Lung (tissue), 11 donors: ENCODE measurements at regions not wholly inside any gene's neighbourhood (a gene's known extent, or its start where the extent isn't known, plus 50 kb on each side); places are given as distances from the start of the nearest gene placed in this dataset.

Experiments
- ATAC-seq: fragments of 200-7000 bp; cut with Tn5 transposase; one replicate; pipeline ENCODE4 v1.9.1; 2020; ENCODE audit warnings: moderate number of reproducible peaks; ENCODE audit not compliant: insufficient read depth, low FRiP score
- DNase-seq, 3 donors: peaks; one replicate each; pipeline ENCODE4 v3.0.0-alpha.2; 2013 to 2017
- H3K27ac ChIP-seq, 2 donors: one replicate each; pipeline ENCODE4 v1.5.1; 2013; ENCODE audit warnings: mild to moderate bottlenecking in 2 of 2, moderate library complexity in 2 of 2, control low read depth in 1 of 2, inconsistent platforms in 1 of 2, low read depth in 1 of 2, low read length in 1 of 2
- H3K27me3 ChIP-seq, 3 donors: one replicate each; pipeline ENCODE4 v1.5.1; 2013; ENCODE audit warnings: low read length in 2 of 3; ENCODE audit not compliant: control insufficient read depth in 3 of 3, insufficient read depth in 3 of 3
- H3K36me3 ChIP-seq, 4 donors: one replicate each; pipeline ENCODE4 v1.5.1; 2013; ENCODE audit warnings: low read length in 4 of 4, mild to moderate bottlenecking in 1 of 4, moderate library complexity in 1 of 4; ENCODE audit not compliant: control insufficient read depth in 4 of 4, insufficient read depth in 4 of 4
- H3K4me1 ChIP-seq, 5 donors: one replicate each; pipeline ENCODE4 v1.5.1; 2013; ENCODE audit warnings: low read length in 5 of 5, mild to moderate bottlenecking in 2 of 5, moderate library complexity in 1 of 5; ENCODE audit not compliant: control insufficient read depth in 5 of 5, insufficient read depth in 5 of 5
- H3K4me3 ChIP-seq: one replicate; pipeline ENCODE4 v1.5.1; 2013; ENCODE audit warnings: mild to moderate bottlenecking, control low read depth, moderate library complexity
- H3K9ac ChIP-seq, 2 donors: one replicate each; pipeline ENCODE4 v1.5.1; 2013; ENCODE audit warnings: low read length in 2 of 2, control low read depth in 1 of 2; ENCODE audit not compliant: insufficient read depth in 1 of 2
- H3K9me3 ChIP-seq, 4 donors: one replicate each; pipeline ENCODE4 v1.5.1; 2013; ENCODE audit warnings: low read length in 3 of 4, mild to moderate bottlenecking in 1 of 4, moderate library complexity in 1 of 4; ENCODE audit not compliant: control insufficient read depth in 4 of 4, insufficient read depth in 3 of 4
- WGBS, 2 donors: extraction: QIAGEN DNeasy Blood & Tissue Kit; methylation state at CpG; one replicate each; pipeline ENCODE4 v1.1.7; 2013; 5-methylcytosine and 5-hydroxymethylcytosine counted together
- TF ChIP-seq, protein P1 (sequence below): IDR thresholded peaks from 2 replicates; pipeline ENCODE4 v1.5.1; 2012; ENCODE audit warnings: mild to moderate bottlenecking; ENCODE audit errors: control extremely low read depth, extremely low read depth
- donor health status: control.
- donor health status: control.
- donor health status: Bipolar disorder and iron deficiency.
- donor health status: healthy.
- donor health status: DM: yes; HTN: yes; CAD: no.

DNA sequence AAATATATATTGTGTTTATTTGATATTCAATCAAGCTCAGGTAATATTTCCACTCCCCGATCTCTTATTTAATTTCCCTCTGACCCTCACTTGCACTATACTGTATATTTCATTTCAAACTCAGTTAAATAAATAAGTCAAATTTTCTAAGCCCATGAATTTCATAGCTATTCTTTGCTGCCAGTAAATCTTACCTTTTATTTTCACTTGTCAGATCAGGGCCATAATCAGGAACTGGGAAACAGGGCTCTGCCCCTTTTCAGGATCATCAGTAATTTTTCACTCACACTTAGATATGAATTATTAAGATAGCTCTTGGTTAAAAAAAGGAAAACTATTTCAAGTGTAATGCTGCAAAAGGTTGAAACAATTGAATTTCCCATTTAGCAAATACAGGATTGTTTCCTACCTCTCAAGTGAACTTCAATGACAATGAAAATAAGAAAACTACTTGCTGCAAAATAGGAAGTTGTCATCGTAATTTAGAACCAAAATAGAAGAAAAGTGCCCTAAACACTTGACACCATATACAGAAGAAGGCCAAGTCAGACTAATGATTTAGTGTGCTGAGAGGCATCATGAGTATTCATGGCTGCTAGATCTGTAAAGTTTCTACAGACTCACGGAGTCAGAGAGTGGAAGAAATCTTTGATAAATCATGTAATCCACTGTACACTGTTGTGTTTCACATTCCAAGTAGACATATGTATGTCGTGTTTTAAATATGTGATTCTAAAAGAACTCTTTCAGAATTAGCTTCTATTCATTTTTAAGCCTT, 316.8 kb upstream of the CNTN5 start:
- ATAC-seq = no peak
- Histone ChIP-seq H3K4me1 (no peaks in the 10 kb centered on the region), H3K4me3 (no peak overlapping the region), H3K27ac (no peak overlapping the region), H3K27me3 (no peaks in the 10 kb centered on the region), H3K9ac (no peak overlapping the region), H3K36me3 (no peaks in the 10 kb centered on the region), H3K9me3 (no peaks in the 10 kb centered on the region)
- no peak for DNase-seq
- TF ChIP-seq, protein P1, sequence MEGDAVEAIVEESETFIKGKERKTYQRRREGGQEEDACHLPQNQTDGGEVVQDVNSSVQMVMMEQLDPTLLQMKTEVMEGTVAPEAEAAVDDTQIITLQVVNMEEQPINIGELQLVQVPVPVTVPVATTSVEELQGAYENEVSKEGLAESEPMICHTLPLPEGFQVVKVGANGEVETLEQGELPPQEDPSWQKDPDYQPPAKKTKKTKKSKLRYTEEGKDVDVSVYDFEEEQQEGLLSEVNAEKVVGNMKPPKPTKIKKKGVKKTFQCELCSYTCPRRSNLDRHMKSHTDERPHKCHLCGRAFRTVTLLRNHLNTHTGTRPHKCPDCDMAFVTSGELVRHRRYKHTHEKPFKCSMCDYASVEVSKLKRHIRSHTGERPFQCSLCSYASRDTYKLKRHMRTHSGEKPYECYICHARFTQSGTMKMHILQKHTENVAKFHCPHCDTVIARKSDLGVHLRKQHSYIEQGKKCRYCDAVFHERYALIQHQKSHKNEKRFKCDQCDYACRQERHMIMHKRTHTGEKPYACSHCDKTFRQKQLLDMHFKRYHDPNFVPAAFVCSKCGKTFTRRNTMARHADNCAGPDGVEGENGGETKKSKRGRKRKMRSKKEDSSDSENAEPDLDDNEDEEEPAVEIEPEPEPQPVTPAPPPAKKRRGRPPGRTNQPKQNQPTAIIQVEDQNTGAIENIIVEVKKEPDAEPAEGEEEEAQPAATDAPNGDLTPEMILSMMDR = no peak
- 72 to 83% methylated on average over 4 of the region's 4 CpGs for WGBS, 2 donors

DNA sequence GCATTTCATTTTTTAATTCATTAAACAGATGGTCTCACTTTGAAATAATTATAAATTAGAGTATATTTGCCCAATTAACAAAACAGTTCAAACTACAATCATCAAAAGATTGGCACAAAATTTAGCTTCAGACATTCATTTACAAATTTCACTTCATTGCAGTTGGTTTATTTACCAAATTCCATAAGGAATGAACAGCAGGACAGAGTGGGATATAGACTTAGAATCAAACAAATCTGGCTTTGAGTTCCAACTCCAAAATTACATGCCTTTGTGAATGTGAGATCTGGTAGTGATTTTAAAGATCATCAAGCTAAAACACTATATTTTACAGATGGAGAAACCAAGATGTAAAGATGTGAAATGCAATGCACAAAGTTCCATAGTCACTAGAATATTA, 310.7 kb upstream of the CNTN5 start:
- Histone ChIP-seq H3K4me3 (no peak overlapping the region), H3K4me1 (peaks cover 0 to 18% (median 0%) of the 10 kb centered on the region in 5 donors), H3K36me3 (no peaks in the 10 kb centered on the region), H3K9ac (no peak overlapping the region), H3K27me3 (no peaks in the 10 kb centered on the region), H3K9me3 (no peaks in the 10 kb centered on the region), H3K27ac (no peak overlapping the region)
- DNase-seq (peak in 2 of 3 donors; percentile 77 to 84), ATAC-seq (no peak)
- TF ChIP-seq, protein P1 = no peak

DNA sequence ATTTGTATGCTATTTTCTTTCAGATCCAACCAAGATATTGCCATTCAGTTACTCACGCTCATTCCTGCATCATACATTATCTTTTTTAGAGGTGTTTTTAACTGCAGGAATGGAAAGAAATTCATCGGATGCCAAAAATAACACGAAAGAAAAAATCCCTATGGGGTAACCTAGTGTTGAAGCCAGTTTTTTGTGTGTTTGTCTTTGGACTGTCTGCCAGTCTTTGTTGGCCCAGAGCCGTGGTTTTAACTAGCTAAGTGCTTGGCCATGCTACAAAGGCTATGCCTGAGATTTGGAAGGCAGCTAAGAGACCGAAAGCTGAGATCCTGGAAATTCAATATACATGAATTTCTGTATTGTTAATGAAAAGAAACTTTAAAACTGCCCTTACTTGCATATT, 309.8 kb upstream of the CNTN5 start:
- H3K36me3 ChIP-seq = no peaks in the 10 kb centered on the region
- TF ChIP-seq, protein P1 = no peak
- H3K9me3 ChIP-seq = no peaks in the 10 kb centered on the region
- no peak overlapping the region for H3K4me3 ChIP-seq
- peaks cover 0 to 18% (median 0%) of the 10 kb centered on the region in 5 donors for H3K4me1 ChIP-seq
- 48 to 76% methylated on average over 5 of the region's 5 CpGs for WGBS, 2 donors
- no peak overlapping the region for H3K9ac ChIP-seq
- ATAC-seq = no peak
- H3K27ac ChIP-seq = no peak overlapping the region
- no peaks in the 10 kb centered on the region for H3K27me3 ChIP-seq
- peak; percentile 61 to 86 (median 85) for DNase-seq

DNA sequence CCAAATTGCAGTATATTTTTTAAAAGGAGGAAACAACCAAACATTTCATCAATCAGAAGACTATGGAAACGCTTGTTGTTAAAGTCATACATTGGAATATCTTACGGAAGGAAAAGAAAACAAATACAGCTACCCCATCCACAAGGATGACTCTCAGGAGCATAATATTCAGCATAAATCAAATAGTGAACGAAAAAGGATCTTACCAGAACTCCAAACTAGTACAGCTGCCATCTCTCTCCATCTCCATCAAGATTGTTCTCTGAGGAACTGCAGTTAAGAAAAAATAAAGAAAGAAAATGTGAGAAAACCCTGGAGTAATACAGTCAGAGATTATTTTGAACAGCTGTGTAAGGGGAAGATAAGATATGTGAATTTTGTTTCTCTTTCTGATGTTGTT, 299.8 kb upstream of the CNTN5 start:
- DNase-seq (no peak), ATAC-seq (no peak)
- Histone ChIP-seq H3K4me3 (no peak overlapping the region), H3K27ac (no peak overlapping the region), H3K36me3 (no peaks in the 10 kb centered on the region), H3K4me1 (no peaks in the 10 kb centered on the region), H3K27me3 (no peaks in the 10 kb centered on the region), H3K9ac (no peak overlapping the region), H3K9me3 (peaks cover 0 to 4% (median 1%) of the 10 kb centered on the region in 4 donors)
- 68 to 75% methylated on average over 3 of the region's 3 CpGs for WGBS, 2 donors
- TF ChIP-seq, protein P1 = no peak
